Activated naive CD4-positive, alpha-beta T cell treated with anti-CD3 and anti-CD28 coated beads, Interleukin-2, amount 10 ng/mL, durations not matched to agents 7 days and 5 days (primary cell): ENCODE measurements at regions not wholly inside any gene's neighbourhood (a gene's known extent, or its start where the extent isn't known, plus 50 kb on each side); places are given as distances from the start of the nearest gene placed in this dataset.

Experiments used
- CTCF ChIA-PET: fragments of 350-600 bp; sonication (Branson Sonifier 250); formaldehyde crosslinking; loops from one replicate; lab custom pipeline; 2021; ENCODE audit warnings: antibody characterized with exemption; lab: Charles Lee
- DNase-seq: peaks from one replicate; pipeline ENCODE4 v3.0.0-alpha.2; 2020
- H3K27ac Mint-ChIP-seq: one replicate; pipeline ENCODE4 v1.8.0; 2021; ENCODE audit warnings: mild to moderate bottlenecking, moderate library complexity, mixed read lengths
- H3K27me3 Mint-ChIP-seq: one replicate; pipeline ENCODE4 v1.8.0; 2021; ENCODE audit warnings: mild to moderate bottlenecking, mixed read lengths
- H3K36me3 Mint-ChIP-seq: one replicate; pipeline ENCODE4 v1.8.0; 2021; ENCODE audit warnings: mixed read lengths
- H3K4me1 Mint-ChIP-seq: one replicate; pipeline ENCODE4 v1.8.0; 2021; ENCODE audit warnings: mixed read lengths
- H3K4me3 Mint-ChIP-seq: one replicate; pipeline ENCODE4 v1.8.0; 2021; ENCODE audit warnings: mild to moderate bottlenecking, moderate library complexity, mixed read lengths
- H3K9me3 Mint-ChIP-seq: one replicate; pipeline ENCODE4 v1.8.0; 2021; ENCODE audit warnings: mixed read lengths

GRCh38 chr13:29909081-29909730 is 58.8 kb upstream of the UBL3 start:
- H3K4me1 Mint-ChIP-seq, result peaks cover 10% of the 10 kb centered on the region
- H3K4me3 Mint-ChIP-seq, result no peak overlapping the region
- CTCF ChIA-PET, result interaction anchor here (1.5 to 2.3 kb wide), 2 partner anchors 15 kb away, joined by 4 to 7 read pairs; no protein-coding TSS in a partner anchor
- H3K36me3 Mint-ChIP-seq, result no peaks in the 10 kb centered on the region
- no peak for DNase-seq
- no peaks in the 10 kb centered on the region for H3K9me3 Mint-ChIP-seq
- H3K27me3 Mint-ChIP-seq, result peaks cover 8% of the 10 kb centered on the region
- no peak overlapping the region for H3K27ac Mint-ChIP-seq

GRCh38 chr13:29908416-29909080 is 58.1 kb upstream of the UBL3 start:
- Mint-ChIP-seq H3K9me3 (no peaks in the 10 kb centered on the region), H3K4me3 (no peak overlapping the region), H3K36me3 (no peaks in the 10 kb centered on the region), H3K4me1 (peaks cover 10% of the 10 kb centered on the region), H3K27ac (no peak overlapping the region), H3K27me3 (peaks cover 8% of the 10 kb centered on the region)
- no peak for DNase-seq
- CTCF ChIA-PET, result interaction anchor here (1.9 to 2.3 kb wide), 2 partner anchors 16 to 203 kb away, joined by 5 to 7 read pairs; no protein-coding TSS in a partner anchor

GRCh38 chr13:29907670-29908069 is 57.3 kb upstream of the UBL3 start:
- H3K36me3 Mint-ChIP-seq, result no peaks in the 10 kb centered on the region
- H3K27me3 Mint-ChIP-seq, result peaks cover 8% of the 10 kb centered on the region
- H3K4me1 Mint-ChIP-seq, result peaks cover 17% of the 10 kb centered on the region
- no peaks in the 10 kb centered on the region for H3K9me3 Mint-ChIP-seq
- CTCF ChIA-PET, result interaction anchor here (1.9 to 2.3 kb wide), 2 partner anchors 16 to 204 kb away, joined by 5 to 7 read pairs; no protein-coding TSS in a partner anchor
- H3K27ac Mint-ChIP-seq, result no peak overlapping the region
- no peak overlapping the region for H3K4me3 Mint-ChIP-seq
- DNase-seq, result no peak

DNA sequence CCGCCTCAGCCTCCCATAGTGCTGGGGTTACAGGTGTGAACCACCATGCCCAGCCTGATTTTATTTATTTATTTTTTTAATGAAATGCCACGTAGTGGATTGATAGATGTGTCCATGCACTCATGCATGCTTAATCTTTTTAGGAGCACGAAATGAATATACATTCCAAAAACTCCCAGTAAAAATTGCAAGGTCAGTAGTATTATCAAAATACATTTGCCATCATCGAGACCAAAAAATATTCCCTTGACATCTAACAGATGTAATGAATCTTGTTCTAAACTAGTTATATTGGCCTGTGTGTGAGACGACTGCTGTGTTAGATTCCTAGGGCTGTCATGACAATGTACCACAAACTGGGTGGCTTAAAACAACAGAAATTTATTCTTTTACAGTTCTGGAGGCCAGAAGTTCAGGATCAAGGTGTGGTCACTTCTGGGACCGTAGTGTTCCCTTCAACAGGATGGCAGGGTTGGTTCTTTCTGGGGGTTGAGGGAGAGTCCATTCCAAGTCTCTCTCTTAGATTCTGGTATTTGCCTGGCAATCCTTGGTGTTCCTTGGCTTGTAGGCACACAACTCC is 56.1 kb upstream of the UBL3 start:
- Mint-ChIP-seq H3K4me3 (no peak overlapping the region), H3K27me3 (peaks cover 10% of the 10 kb centered on the region), H3K36me3 (peaks cover 1% of the 10 kb centered on the region), H3K9me3 (no peaks in the 10 kb centered on the region), H3K4me1 (peaks cover 28% of the 10 kb centered on the region), H3K27ac (no peak overlapping the region)
- CTCF ChIA-PET, result interaction anchor here (1.9 to 2.3 kb wide), 2 partner anchors 18 to 205 kb away, joined by 5 to 7 read pairs; no protein-coding TSS in a partner anchor
- no peak for DNase-seq

DNA sequence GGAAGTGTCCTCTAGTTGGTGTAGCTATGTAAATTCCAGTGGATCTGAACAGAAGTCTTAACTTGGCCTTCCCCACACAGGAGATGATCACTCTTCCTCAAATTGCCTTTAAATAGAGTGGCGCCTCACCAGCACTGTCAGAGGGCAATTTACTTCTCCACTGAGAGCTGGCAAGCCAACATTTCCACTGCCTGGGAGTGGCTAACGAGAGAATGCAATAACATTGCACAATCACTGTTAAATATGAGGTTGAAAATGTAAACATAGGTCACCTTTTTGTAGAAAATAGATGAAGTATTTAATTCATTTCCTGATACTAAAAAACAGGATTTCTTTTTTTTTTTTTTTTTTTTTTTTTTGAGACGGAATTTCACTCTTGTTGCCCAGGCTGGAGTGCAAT is 55.4 kb upstream of the UBL3 start:
- DNase-seq, result no peak
- Mint-ChIP-seq H3K36me3 (peaks cover 1% of the 10 kb centered on the region), H3K9me3 (no peaks in the 10 kb centered on the region), H3K4me3 (no peak overlapping the region), H3K4me1 (peaks cover 28% of the 10 kb centered on the region), H3K27ac (no peak overlapping the region), H3K27me3 (peaks cover 11% of the 10 kb centered on the region)
- CTCF ChIA-PET, result interaction anchor here (1.0 kb wide), 1 partner anchor 19 kb away, joined by 4 read pairs; no protein-coding TSS in a partner anchor

GRCh38 chr13:29903996-29904395 is 53.6 kb upstream of the UBL3 start:
- Mint-ChIP-seq H3K4me3 (no peak overlapping the region), H3K4me1 (peaks cover 28% of the 10 kb centered on the region), H3K36me3 (peaks cover 1% of the 10 kb centered on the region), H3K27me3 (peaks cover 8% of the 10 kb centered on the region), H3K9me3 (no peaks in the 10 kb centered on the region), H3K27ac (no peak overlapping the region)
- CTCF ChIA-PET, result interaction anchor here (1.3 kb wide), 1 partner anchor 21 kb away, joined by 3 read pairs; no protein-coding TSS in a partner anchor
- no peak for DNase-seq

DNA sequence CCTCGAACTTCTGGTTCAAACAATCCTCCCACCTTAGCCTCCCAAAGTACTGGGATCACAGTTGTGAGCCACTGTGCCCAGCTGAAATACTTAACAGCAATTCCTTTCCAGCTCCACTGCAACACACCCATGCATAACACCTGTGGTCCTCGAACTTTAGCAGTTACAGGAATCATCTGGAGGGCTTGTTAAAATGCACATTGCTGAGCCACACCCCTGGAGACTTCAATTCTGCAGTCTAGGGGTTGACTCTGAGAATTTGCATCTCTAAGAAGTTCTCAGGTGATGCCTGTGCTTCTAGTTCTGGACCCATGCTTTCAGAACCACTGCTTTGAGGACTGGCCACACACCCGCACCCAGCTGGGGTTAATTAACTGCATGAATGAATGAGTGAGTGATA is 53.1 kb upstream of the UBL3 start:
- CTCF ChIA-PET, result interaction anchor here (1.3 kb wide), 1 partner anchor 21 kb away, joined by 3 read pairs; no protein-coding TSS in a partner anchor
- Mint-ChIP-seq H3K9me3 (no peaks in the 10 kb centered on the region), H3K36me3 (peaks cover 1% of the 10 kb centered on the region), H3K4me3 (no peak overlapping the region), H3K27ac (no peak overlapping the region), H3K4me1 (peaks cover 28% of the 10 kb centered on the region), H3K27me3 (peaks cover 13% of the 10 kb centered on the region)
- DNase-seq, result no peak

DNA sequence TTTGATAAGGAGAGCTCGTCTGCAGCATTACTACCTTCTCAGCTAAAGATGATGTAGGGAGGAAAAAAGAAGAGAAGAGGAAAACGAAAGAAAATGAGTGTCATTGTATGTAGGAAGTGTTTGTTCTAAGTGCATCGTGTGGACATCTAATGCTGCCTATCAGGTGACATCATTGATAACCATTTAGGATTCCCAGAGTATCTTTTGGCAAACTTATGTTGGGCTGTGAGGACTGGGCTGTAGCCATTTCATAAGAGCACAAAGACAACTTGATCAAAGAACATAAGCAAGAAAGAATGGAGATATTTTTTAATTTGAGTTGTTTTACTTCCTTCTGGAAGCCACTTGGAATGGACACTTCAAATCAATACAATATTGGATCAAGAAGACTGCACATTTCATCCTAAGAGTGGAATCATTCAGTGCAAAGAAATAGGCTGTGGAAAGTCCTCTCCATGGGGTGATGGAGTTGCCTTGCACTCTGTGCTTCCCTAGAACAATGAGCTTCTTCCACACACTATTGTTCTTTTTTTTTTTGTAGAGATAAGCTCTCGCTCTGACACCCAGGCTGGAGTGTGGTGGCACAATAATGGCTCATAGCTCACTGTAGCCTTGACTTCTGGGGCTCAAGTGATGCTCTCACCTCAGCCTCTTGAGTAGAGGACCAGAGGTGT is 52.4 kb upstream of the UBL3 start:
- Mint-ChIP-seq H3K27me3 (peaks cover 14% of the 10 kb centered on the region), H3K27ac (peak overlapping the region; percentile 83), H3K4me1 (peaks cover 20% of the 10 kb centered on the region), H3K36me3 (peaks cover 1% of the 10 kb centered on the region), H3K9me3 (no peaks in the 10 kb centered on the region), H3K4me3 (peak overlapping the region; percentile 77)
- CTCF ChIA-PET, result no interaction called here
- DNase-seq, result no peak

DNA sequence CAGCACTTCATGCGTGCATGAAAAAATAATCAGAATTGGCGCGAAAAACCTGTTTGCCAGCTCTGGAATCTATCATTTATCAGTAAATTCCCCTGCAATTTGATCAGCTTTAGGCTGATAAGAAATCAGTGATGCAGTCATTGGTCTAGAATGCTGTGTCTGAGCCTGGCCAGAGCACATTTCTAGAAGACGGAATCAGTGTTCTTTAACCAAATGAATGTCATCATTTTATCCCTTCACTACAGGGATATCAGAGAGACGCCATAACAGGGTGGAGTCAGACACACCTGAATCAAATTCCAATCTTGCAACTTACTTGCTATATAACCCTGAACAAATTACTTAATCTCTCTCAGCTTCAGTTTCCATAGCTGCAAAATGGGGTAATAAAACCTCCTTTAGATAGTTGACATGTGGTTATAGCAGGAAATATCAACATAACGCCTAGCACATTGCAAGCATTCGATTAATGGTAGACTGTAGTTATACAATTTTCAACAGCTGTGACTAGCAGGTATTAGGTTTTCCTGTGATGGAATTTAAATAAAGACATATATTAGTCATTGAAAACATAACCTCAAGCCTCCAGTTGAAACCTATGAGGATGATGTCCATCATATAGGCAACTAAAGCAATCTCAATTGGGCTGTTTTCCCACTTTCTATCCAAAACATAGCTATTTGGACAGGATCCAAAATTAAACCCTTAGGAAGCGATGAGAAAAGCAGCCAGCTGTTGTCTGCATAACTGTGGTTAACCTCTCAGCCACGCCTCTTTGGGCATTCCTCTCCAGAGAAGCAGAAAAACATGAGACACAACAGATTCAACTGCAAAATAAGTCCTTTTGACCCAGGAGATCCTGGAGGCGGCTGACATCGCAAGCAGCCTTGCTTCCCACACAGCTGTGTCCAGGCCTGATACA is 51.6 kb upstream of the UBL3 start:
- CTCF ChIA-PET, result no interaction called here
- H3K4me3 Mint-ChIP-seq, result peak overlapping the region; percentile 77
- H3K27me3 Mint-ChIP-seq, result peaks cover 14% of the 10 kb centered on the region
- H3K36me3 Mint-ChIP-seq, result peaks cover 1% of the 10 kb centered on the region
- no peaks in the 10 kb centered on the region for H3K9me3 Mint-ChIP-seq
- peak overlapping the region; percentile 83 for H3K27ac Mint-ChIP-seq
- peaks cover 18% of the 10 kb centered on the region for H3K4me1 Mint-ChIP-seq
- peak; percentile 55 for DNase-seq
